Glutamatergic neuron (in vitro differentiated cells): ENCODE measurements at regions not wholly inside any gene's neighbourhood (a gene's known extent, or its start where the extent isn't known, plus 50 kb on each side); places are given as distances from the start of the nearest gene placed in this dataset.

Experiments
- DNase-seq: peaks from one replicate; pipeline ENCODE4 v3.0.0; 2022
- H3K27ac Mint-ChIP-seq: one replicate; pipeline ENCODE4 v1.8.0; 2020; ENCODE audit warnings: mild to moderate bottlenecking, mixed read lengths, inconsistent platforms; ENCODE audit not compliant: unreplicated experiment
- H3K27me3 Mint-ChIP-seq: one replicate; pipeline ENCODE4 v1.8.0; 2020; ENCODE audit warnings: mild to moderate bottlenecking, moderate library complexity, mixed read lengths, inconsistent platforms; ENCODE audit not compliant: unreplicated experiment
- H3K36me3 Mint-ChIP-seq: one replicate; pipeline ENCODE4 v1.8.0; 2020; ENCODE audit warnings: mild to moderate bottlenecking, mixed read lengths, inconsistent platforms; ENCODE audit not compliant: unreplicated experiment
- H3K4me1 Mint-ChIP-seq: one replicate; pipeline ENCODE4 v1.8.0; 2020; ENCODE audit warnings: mild to moderate bottlenecking, low read depth, mixed read lengths, inconsistent platforms; ENCODE audit not compliant: unreplicated experiment
- H3K4me3 Mint-ChIP-seq: one replicate; pipeline ENCODE4 v1.8.0; 2020; ENCODE audit warnings: mild to moderate bottlenecking, mixed read lengths, inconsistent platforms; ENCODE audit not compliant: unreplicated experiment
- H3K9me3 Mint-ChIP-seq: one replicate; pipeline ENCODE4 v1.8.0; 2020; ENCODE audit warnings: mild to moderate bottlenecking, moderate library complexity, mixed read lengths, inconsistent platforms; ENCODE audit not compliant: unreplicated experiment
- CTCF ChIP-seq: fragments of 200-600 bp; sonication (generic); IDR thresholded peaks from one replicate; pipeline ENCODE4 v1.5.0; 2021; ENCODE audit not compliant: partially characterized antibody, unreplicated experiment

- no peak for TF ChIP-seq CTCF
- Mint-ChIP-seq H3K27me3 (peaks cover 3% of the 10 kb centered on the region), H3K9me3 (peaks cover 2% of the 10 kb centered on the region), H3K36me3 (no peaks in the 10 kb centered on the region), H3K4me1 (peaks cover 7% of the 10 kb centered on the region), H3K27ac (no peak overlapping the region), H3K4me3 (no peak overlapping the region)
- no peak for DNase-seq
Observed at GRCh38 chr3:194043516-194043915, 92.4 kb upstream of the HES1 start.

- TF ChIP-seq CTCF: no peak
- Mint-ChIP-seq H3K27ac (no peak overlapping the region), H3K4me1 (peaks cover 5% of the 10 kb centered on the region), H3K27me3 (no peaks in the 10 kb centered on the region), H3K9me3 (peaks cover 5% of the 10 kb centered on the region), H3K4me3 (no peak overlapping the region), H3K36me3 (peaks cover 3% of the 10 kb centered on the region)
- no peak for DNase-seq
Observed at GRCh38 chr3:194045289-194045688, 90.7 kb upstream of the HES1 start.

GRCh38 chr3:194045919-194046318 lies 90.0 kb upstream of the HES1 start:
- Mint-ChIP-seq H3K9me3 (peaks cover 9% of the 10 kb centered on the region), H3K36me3 (peaks cover 9% of the 10 kb centered on the region), H3K27me3 (no peaks in the 10 kb centered on the region), H3K27ac (no peak overlapping the region), H3K4me3 (no peak overlapping the region), H3K4me1 (peaks cover 5% of the 10 kb centered on the region)
- DNase-seq: no peak
- TF ChIP-seq CTCF: no peak

GRCh38 chr3:194046531-194046930 lies 89.4 kb upstream of the HES1 start:
- H3K4me1 Mint-ChIP-seq: peaks cover 5% of the 10 kb centered on the region
- peaks cover 9% of the 10 kb centered on the region for H3K9me3 Mint-ChIP-seq
- no peak for DNase-seq
- H3K36me3 Mint-ChIP-seq: peaks cover 11% of the 10 kb centered on the region
- H3K4me3 Mint-ChIP-seq: no peak overlapping the region
- H3K27ac Mint-ChIP-seq: no peak overlapping the region
- H3K27me3 Mint-ChIP-seq: no peaks in the 10 kb centered on the region
- TF ChIP-seq CTCF: no peak

GRCh38 chr3:194046995-194047645 lies 88.8 kb upstream of the HES1 start:
- Mint-ChIP-seq H3K4me3 (no peak overlapping the region), H3K36me3 (peaks cover 11% of the 10 kb centered on the region), H3K27ac (no peak overlapping the region), H3K9me3 (peaks cover 9% of the 10 kb centered on the region), H3K4me1 (peaks cover 5% of the 10 kb centered on the region), H3K27me3 (no peaks in the 10 kb centered on the region)
- no peak for DNase-seq
- TF ChIP-seq CTCF: no peak
